ENCODE measurements at regions not wholly inside any gene's neighbourhood (a gene's known extent, or its start where the extent isn't known, plus 50 kb on each side); places are given as distances from the start of the nearest gene placed in this dataset.

- no peaks in the 10 kb centered on the region for H3K4me1 ChIP-seq (ENCODE audit: insufficient read depth)
- H3K27ac ChIP-seq (ENCODE audit: low read depth) = no peak overlapping the region
- H3K4me3 ChIP-seq (ENCODE audit: low read depth, low read length) = no peak overlapping the region
- DNase-seq (ENCODE audit: extremely low spot score) = no peak
- H3K36me3 ChIP-seq (ENCODE audit: insufficient read depth) = no peaks in the 10 kb centered on the region
These were observed 80.2 kb upstream of the WWC1 start for GRCh38 chr5:168211245-168211644.

GRCh38 chr5:168211936-168212335 lies 79.5 kb upstream of the WWC1 start:
- DNase-seq (ENCODE audit: extremely low spot score) = no peak
- no peak overlapping the region for H3K27ac ChIP-seq (ENCODE audit: low read depth)
- WGBS = 90% methylated on average over 6 of the region's 6 CpGs
- H3K4me3 ChIP-seq (ENCODE audit: low read depth, low read length) = no peak overlapping the region
- no peaks in the 10 kb centered on the region for H3K4me1 ChIP-seq (ENCODE audit: insufficient read depth)
- no peaks in the 10 kb centered on the region for H3K36me3 ChIP-seq (ENCODE audit: insufficient read depth)

- DNase-seq (ENCODE audit: extremely low spot score) = no peak
- Histone ChIP-seq H3K4me3 (ENCODE audit: low read depth, low read length) (no peak overlapping the region), H3K36me3 (ENCODE audit: insufficient read depth) (no peaks in the 10 kb centered on the region), H3K4me1 (ENCODE audit: insufficient read depth) (no peaks in the 10 kb centered on the region), H3K27ac (ENCODE audit: low read depth) (no peak overlapping the region)
- 90% methylated on average over 3 of the region's 3 CpGs for WGBS
These were observed 77.4 kb upstream of the WWC1 start for GRCh38 chr5:168214071-168214470.

GRCh38 chr5:168214886-168215285 lies 76.6 kb upstream of the WWC1 start:
- H3K4me3 ChIP-seq (ENCODE audit: low read depth, low read length) = no peak overlapping the region
- WGBS = 93% methylated on average over 13 of the region's 13 CpGs
- no peak overlapping the region for H3K27ac ChIP-seq (ENCODE audit: low read depth)
- H3K4me1 ChIP-seq (ENCODE audit: insufficient read depth) = no peaks in the 10 kb centered on the region
- DNase-seq (ENCODE audit: extremely low spot score) = no peak
- no peaks in the 10 kb centered on the region for H3K36me3 ChIP-seq (ENCODE audit: insufficient read depth)

GRCh38 chr5:168215646-168216045 lies 75.8 kb upstream of the WWC1 start:
- Histone ChIP-seq H3K4me3 (ENCODE audit: low read depth, low read length) (no peak overlapping the region), H3K36me3 (ENCODE audit: insufficient read depth) (no peaks in the 10 kb centered on the region), H3K27ac (ENCODE audit: low read depth) (no peak overlapping the region), H3K4me1 (ENCODE audit: insufficient read depth) (no peaks in the 10 kb centered on the region)
- no peak for DNase-seq (ENCODE audit: extremely low spot score)
- 80% methylated on average over 7 of the region's 7 CpGs for WGBS

GRCh38 chr5:168216989-168217388 lies 74.5 kb upstream of the WWC1 start:
- no peaks in the 10 kb centered on the region for H3K4me1 ChIP-seq (ENCODE audit: insufficient read depth)
- DNase-seq (ENCODE audit: extremely low spot score) = no peak
- H3K36me3 ChIP-seq (ENCODE audit: insufficient read depth) = no peaks in the 10 kb centered on the region
- no peak overlapping the region for H3K4me3 ChIP-seq (ENCODE audit: low read depth, low read length)
- WGBS = 55% methylated on average over 2 of the region's 2 CpGs
- no peak overlapping the region for H3K27ac ChIP-seq (ENCODE audit: low read depth)

- Histone ChIP-seq H3K36me3 (ENCODE audit: insufficient read depth) (no peaks in the 10 kb centered on the region), H3K27ac (ENCODE audit: low read depth) (no peak overlapping the region), H3K4me3 (ENCODE audit: low read depth, low read length) (no peak overlapping the region), H3K4me1 (ENCODE audit: insufficient read depth) (no peaks in the 10 kb centered on the region)
- no peak for DNase-seq (ENCODE audit: extremely low spot score)
- whole genome bisulfite sequencing = 50% methylated on average over 7 of the region's 7 CpGs
These were observed 73.9 kb upstream of the WWC1 start for GRCh38 chr5:168217497-168217896.

- Histone ChIP-seq H3K4me3 (ENCODE audit: low read depth, low read length) (no peak overlapping the region), H3K27ac (ENCODE audit: low read depth) (no peak overlapping the region), H3K4me1 (ENCODE audit: insufficient read depth) (no peaks in the 10 kb centered on the region), H3K36me3 (ENCODE audit: insufficient read depth) (no peaks in the 10 kb centered on the region)
- 90% methylated on average over 9 of the region's 9 CpGs for WGBS
- DNase-seq (ENCODE audit: extremely low spot score) = no peak
These were observed 72.7 kb upstream of the WWC1 start for GRCh38 chr5:168218746-168219145.

- DNase-seq (ENCODE audit: extremely low spot score) = peak; percentile 71
- Histone ChIP-seq H3K36me3 (ENCODE audit: insufficient read depth) (no peaks in the 10 kb centered on the region), H3K27ac (ENCODE audit: low read depth) (no peak overlapping the region), H3K4me3 (ENCODE audit: low read depth, low read length) (no peak overlapping the region), H3K4me1 (ENCODE audit: insufficient read depth) (no peaks in the 10 kb centered on the region)
- 30% methylated on average over 8 of the region's 8 CpGs for WGBS
These were observed 71.7 kb upstream of the WWC1 start for GRCh38 chr5:168219515-168220410.

- no peak for DNase-seq (ENCODE audit: extremely low spot score)
- Histone ChIP-seq H3K4me1 (ENCODE audit: insufficient read depth) (no peaks in the 10 kb centered on the region), H3K36me3 (ENCODE audit: insufficient read depth) (no peaks in the 10 kb centered on the region), H3K27ac (ENCODE audit: low read depth) (no peak overlapping the region), H3K4me3 (ENCODE audit: low read depth, low read length) (no peak overlapping the region)
- WGBS = 64% methylated on average over 5 of the region's 5 CpGs
These were observed 67.4 kb upstream of the WWC1 start for GRCh38 chr5:168224085-168224484.

GRCh38 chr5:168226012-168226411 lies 65.4 kb upstream of the WWC1 start:
- Histone ChIP-seq H3K36me3 (ENCODE audit: insufficient read depth) (no peaks in the 10 kb centered on the region), H3K4me1 (ENCODE audit: insufficient read depth) (no peaks in the 10 kb centered on the region), H3K27ac (ENCODE audit: low read depth) (no peak overlapping the region), H3K4me3 (ENCODE audit: low read depth, low read length) (no peak overlapping the region)
- WGBS = 92% methylated on average over 10 of the region's 10 CpGs
- DNase-seq (ENCODE audit: extremely low spot score) = no peak

GRCh38 chr5:168227001-168227400 lies 64.4 kb upstream of the WWC1 start:
- Histone ChIP-seq H3K27ac (ENCODE audit: low read depth) (no peak overlapping the region), H3K4me1 (ENCODE audit: insufficient read depth) (no peaks in the 10 kb centered on the region), H3K36me3 (ENCODE audit: insufficient read depth) (no peaks in the 10 kb centered on the region), H3K4me3 (ENCODE audit: low read depth, low read length) (no peak overlapping the region)
- no peak for DNase-seq (ENCODE audit: extremely low spot score)
- WGBS = 67% methylated on average over 8 of the region's 8 CpGs

- no peak overlapping the region for H3K4me3 ChIP-seq (ENCODE audit: low read depth, low read length)
These were observed 63.4 kb upstream of the WWC1 start for GRCh38 chr5:168227973-168228615.

GRCh38 chr5:168228668-168229067 lies 62.8 kb upstream of the WWC1 start:
- DNase-seq (ENCODE audit: extremely low spot score) = no peak
- Histone ChIP-seq H3K4me3 (ENCODE audit: low read depth, low read length) (no peak overlapping the region), H3K36me3 (ENCODE audit: insufficient read depth) (no peaks in the 10 kb centered on the region), H3K27ac (ENCODE audit: low read depth) (no peak overlapping the region), H3K4me1 (ENCODE audit: insufficient read depth) (no peaks in the 10 kb centered on the region)
- WGBS = 90% methylated on average over 3 of the region's 3 CpGs

More at GRCh38 chr5:168227973-168228615, 63.4 kb upstream of the WWC1 start:
- Histone ChIP-seq H3K4me1 (ENCODE audit: insufficient read depth) (no peaks in the 10 kb centered on the region), H3K27ac (ENCODE audit: low read depth) (no peak overlapping the region), H3K36me3 (ENCODE audit: insufficient read depth) (no peaks in the 10 kb centered on the region)
- 82% methylated on average over 9 of the region's 9 CpGs for WGBS
- DNase-seq (ENCODE audit: extremely low spot score) = no peak
